HG02610 (cell line): ENCODE measurements at regions not wholly inside any gene's neighbourhood (a gene's known extent, or its start where the extent isn't known, plus 50 kb on each side); places are given as distances from the start of the nearest gene placed in this dataset.
"Not testable (repeated sequence)": the region's sequence is repeated elsewhere in the genome, so short reads cannot be mapped to it uniquely, and the experiment has no call there.

Experiments
- ATAC-seq: cut with Tn5 transposase; IDR thresholded peaks from one replicate; pipeline ENCODE4 v1.9.1; 2021; ENCODE audit warnings: mild to moderate bottlenecking, moderate library complexity; ENCODE audit not compliant: unreplicated experiment

GRCh38 chr9:88287972-88288371, 100.3 kb upstream of the SPIN1 start:
- ATAC-seq = no peak

DNA sequence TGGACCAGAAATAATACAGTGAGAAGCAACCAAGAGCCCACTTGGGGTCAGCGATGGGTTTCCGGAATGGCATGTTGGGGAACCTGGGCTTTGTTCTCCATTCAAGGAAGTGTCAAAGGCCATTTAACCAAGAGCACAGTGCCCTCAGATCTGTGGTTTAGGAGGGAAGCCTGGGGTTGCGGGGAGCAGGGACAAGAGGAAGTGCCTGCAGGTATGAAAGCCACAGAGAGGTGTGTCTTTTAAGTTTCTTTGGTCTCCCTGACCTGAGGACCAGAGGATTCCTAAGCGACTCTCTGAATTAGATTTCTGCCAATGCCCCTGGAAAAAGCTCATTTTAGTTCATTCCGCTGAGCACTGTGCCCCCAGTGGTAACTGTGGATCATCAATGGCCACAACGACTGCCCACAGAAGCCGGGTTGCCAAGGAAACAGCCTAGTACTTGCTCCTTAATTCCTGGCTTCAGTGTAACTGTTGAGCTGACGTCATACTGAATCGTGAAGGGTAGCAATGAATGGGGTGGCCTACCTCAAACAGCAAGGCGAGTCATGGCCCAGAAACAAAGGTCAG, 107.3 kb upstream of the SPIN1 start:
- ATAC-seq = no peak

- ATAC-seq = no peak
Measured at GRCh38 chr9:88278036-88278435, 110.2 kb upstream of the SPIN1 start.

DNA sequence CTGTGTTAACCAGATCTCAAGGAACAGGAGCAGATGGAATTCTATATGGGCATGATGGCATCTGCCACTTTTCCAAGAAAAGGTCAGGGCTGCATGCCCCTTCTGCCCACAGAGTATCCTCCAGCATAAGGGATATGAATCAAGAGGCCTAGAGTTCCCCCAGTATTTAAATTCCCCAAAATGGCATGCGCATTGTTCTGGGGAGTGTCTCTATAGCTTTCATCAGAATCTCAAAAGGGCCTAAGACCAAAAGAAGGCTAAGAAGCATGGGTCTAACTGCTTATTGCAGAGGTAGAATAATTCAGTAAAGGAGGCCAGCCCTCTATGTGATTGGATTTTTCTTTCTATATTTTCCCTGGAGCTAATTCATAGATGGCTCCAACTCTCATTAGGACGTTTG, 114.2 kb upstream of the SPIN1 start:
- ATAC-seq = no peak

GRCh38 chr9:88272986-88273385, 115.3 kb upstream of the SPIN1 start:
- no peak for ATAC-seq

DNA sequence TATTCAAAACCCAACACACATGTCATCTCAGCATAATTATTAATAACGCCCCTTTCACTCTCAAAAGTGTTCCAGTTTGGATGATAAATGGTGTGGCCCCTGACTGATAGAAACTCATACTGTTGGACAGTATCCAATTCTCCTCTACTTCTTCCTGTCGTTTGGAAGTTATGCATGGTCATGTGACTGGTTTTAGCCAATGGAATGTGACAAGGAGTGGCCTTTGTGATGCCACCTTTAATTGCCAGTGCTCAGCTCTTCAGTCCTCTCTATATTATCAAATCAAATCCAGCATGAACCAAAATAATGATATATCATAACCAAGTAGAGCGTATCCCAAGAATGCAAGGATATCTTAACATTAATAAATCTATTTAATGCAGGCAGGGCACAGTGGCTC, 117.8 kb upstream of the SPIN1 start:
- no peak for ATAC-seq

- no peak for ATAC-seq
Measured at GRCh38 chr9:88268886-88269285, 119.4 kb upstream of the SPIN1 start.

GRCh38 chr9:88267283-88267682, 121.0 kb upstream of the SPIN1 start:
- ATAC-seq = no peak

GRCh38 chr9:88266416-88266815, 121.8 kb upstream of the SPIN1 start:
- no peak for ATAC-seq

- ATAC-seq = no peak
Measured at GRCh38 chr9:88259001-88259400, 120.7 kb upstream of the SPATA31C2 start.

DNA sequence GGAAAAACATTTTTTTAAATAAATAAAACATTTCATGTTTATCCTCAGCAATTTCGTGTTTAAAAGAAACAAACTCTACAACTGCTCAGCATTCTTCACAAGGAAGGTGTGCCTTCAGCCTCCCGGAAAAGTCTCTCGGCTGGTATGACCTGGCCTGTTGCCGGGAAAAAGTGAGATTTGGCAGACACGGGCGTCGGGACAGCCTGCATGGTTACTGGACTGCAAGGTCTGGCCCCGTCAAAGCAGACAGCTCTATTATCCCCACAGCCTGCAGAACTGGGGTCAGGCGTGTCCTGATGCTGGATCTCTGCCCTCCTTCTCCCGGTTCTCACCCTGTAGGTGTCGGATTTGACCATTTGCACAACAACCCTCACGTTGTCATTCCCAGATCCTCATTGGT, 120.3 kb upstream of the SPATA31C2 start:
- no peak for ATAC-seq

GRCh38 chr9:88258024-88258423, 119.7 kb upstream of the SPATA31C2 start:
- ATAC-seq = no peak

DNA sequence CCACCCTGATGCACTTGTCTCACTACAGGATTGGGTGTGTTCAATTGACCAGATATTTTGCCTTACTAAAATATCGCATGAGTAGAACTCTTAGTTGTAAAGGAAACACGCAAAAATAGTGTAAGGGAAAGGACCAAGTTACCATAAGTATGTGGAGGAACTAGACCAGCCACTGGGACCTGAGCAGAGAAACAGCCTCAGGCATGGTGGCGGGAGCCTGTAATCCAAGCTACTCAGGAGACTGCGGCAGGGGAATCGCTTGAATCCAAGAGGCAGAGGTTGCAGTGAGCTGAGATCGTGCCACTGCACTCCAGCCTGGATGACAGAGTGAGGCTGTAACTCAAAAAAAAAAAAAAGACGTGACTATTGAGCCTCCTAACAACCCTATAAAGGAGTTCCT, 117.9 kb upstream of the SPATA31C2 start:
- no peak for ATAC-seq

DNA sequence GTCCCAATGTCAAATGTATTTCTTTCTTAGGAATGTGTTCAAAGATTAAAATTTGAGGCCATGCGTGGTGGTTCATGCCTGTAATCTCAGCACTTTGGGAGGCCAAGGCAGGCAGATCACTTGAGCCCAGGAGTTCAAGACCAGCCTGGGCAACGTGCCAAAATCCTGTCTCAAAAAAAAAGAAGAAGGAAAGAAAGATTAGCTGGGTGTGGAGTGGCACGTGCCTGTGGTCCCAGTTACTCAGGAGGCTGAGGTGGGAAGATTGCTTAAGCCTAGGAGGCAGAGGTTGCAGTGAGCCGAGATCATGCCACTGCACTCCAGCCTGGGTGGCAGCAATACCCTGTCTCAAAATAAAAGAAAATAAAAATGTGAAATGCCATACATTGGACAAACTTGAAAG, 117.5 kb upstream of the SPATA31C2 start:
- ATAC-seq = not testable (repeated sequence)

GRCh38 chr9:88251903-88252302, 113.6 kb upstream of the SPATA31C2 start:
- ATAC-seq = no peak

GRCh38 chr9:88243736-88244135, 105.5 kb upstream of the SPATA31C2 start:
- ATAC-seq = no peak

DNA sequence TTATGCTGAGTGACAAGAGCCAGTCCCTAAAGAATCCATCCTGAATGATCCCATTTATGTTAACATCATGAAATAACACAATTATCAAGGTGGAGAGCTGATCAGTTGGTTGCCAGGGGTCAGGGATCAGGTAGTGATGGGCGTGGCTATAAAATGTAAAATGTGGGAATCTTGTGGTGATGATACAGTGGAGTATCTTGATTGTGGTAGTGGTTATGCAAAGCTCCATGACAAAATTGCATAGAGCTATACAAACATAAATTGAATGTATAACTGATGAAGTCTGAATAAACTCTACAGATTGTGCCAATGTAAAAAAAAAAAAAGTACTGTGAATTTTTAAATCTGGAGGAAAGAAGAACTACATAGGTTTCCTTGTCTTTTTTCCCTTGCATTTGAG, 104.6 kb upstream of the SPATA31C2 start:
- ATAC-seq = no peak

DNA sequence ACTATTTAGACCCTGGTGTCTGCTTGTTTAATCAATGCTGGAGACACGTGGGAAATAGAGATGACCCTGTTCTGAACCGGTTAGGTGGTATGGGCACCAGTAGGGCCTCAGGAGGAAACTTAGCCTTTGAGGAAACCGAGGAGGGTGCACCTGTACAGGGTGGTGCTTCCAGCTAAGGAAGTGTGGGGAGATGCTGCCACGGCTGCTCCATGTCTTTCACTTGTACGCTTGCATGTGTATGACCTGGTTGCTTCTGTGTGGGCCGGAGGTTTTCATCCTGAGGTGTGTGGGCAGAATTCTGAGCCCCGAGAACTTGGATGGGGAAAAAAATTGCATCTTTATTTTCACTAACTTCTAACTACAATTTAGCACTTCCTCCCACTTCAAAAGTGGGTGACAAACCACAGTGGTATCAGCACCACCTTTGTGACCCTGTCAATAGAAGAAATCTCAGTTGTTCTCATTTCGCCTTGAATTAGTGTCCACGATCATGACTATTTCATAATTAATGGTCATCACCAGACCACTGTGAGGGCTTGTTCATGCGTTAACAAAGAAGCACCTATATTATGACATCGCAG, 99.8 kb upstream of the SPATA31C2 start:
- ATAC-seq = no peak

DNA sequence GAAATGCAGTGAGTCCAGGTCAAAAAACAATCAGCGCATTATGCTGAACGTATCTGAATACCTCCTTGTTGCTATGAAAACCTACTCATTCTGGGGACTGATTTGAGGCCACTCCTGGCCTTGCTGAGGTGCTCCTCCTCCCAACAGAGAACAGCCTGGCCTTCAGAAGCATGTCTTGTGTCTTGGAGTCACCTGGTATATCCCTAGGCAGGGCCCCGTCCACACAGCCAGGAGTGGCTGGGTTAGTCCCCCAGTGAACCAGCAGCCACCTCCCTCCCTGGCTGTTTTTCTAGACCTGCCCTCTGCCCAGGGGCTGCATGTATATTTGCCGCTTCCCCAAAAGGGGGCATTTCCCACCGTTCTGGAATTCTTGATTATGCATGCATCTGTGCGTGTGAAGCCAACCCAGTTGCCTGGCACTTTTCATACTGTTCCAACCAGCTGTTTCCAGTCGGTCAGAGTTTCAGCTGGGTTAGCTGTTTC, 99.2 kb upstream of the SPATA31C2 start:
- ATAC-seq = no peak

GRCh38 chr9:88236511-88237478, 98.5 kb upstream of the SPATA31C2 start:
- ATAC-seq = no peak

DNA sequence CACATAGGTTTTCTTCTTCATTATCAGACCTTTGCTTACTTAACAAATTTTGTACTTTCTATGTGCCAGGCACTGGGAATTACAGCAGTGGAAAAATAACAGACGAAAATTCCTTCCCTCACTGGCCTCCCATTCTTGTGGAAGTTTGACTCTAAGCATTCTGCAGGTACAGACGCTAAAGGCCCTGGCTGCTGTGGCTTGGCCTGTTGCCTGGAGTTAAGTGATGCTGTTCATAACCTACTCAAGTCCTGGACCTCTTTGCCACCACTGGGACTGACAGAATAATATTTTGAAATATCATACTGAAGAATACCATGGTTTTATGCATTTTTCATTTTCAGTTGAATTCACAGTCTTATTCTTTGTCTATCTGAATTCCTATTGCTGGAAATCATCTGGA, 97.3 kb upstream of the SPATA31C2 start:
- ATAC-seq = no peak

GRCh38 chr9:88234114-88234513, 95.8 kb upstream of the SPATA31C2 start:
- ATAC-seq = no peak
